ENCODE measurements at regions not wholly inside any gene's neighbourhood (a gene's known extent, or its start where the extent isn't known, plus 50 kb on each side); places are given as distances from the start of the nearest gene placed in this dataset.
"Not testable (repeated sequence)": the region's sequence is repeated elsewhere in the genome, so short reads cannot be mapped to it uniquely, and the experiment has no call there.

GRCh38 chr15:20252040-20252439 is 289.6 kb downstream of the GOLGA6L6 start:
- not testable (repeated sequence) for H3K9me3 ChIP-seq (ENCODE audit: control insufficient read depth, low read length); H3K4me1 ChIP-seq (ENCODE audit: control insufficient read depth, insufficient read depth, low read length, poor library complexity, severe bottlenecking); H3K27ac ChIP-seq (ENCODE audit: insufficient read depth, low read length, poor library complexity, severe bottlenecking); H3K36me3 ChIP-seq (ENCODE audit: control insufficient read depth, insufficient read depth, low read length); H3K27me3 ChIP-seq (replicated peaks; ENCODE audit: control insufficient read depth, insufficient read depth, low read length, poor library complexity, severe bottlenecking); DNase-seq; H3K4me3 ChIP-seq (ENCODE audit: insufficient read depth, low read depth, low read length, poor library complexity, severe bottlenecking)

GRCh38 chr15:20251214-20252005 is 290.2 kb downstream of the GOLGA6L6 start:
- not testable (repeated sequence) for H3K4me3 ChIP-seq (ENCODE audit: insufficient read depth, low read depth, low read length, poor library complexity, severe bottlenecking); H3K27me3 ChIP-seq (replicated peaks; ENCODE audit: control insufficient read depth, insufficient read depth, low read length, poor library complexity, severe bottlenecking); H3K9me3 ChIP-seq (ENCODE audit: control insufficient read depth, low read length); H3K4me1 ChIP-seq (ENCODE audit: control insufficient read depth, insufficient read depth, low read length, poor library complexity, severe bottlenecking); H3K36me3 ChIP-seq (ENCODE audit: control insufficient read depth, insufficient read depth, low read length); DNase-seq; H3K27ac ChIP-seq (ENCODE audit: insufficient read depth, low read length, poor library complexity, severe bottlenecking)

GRCh38 chr15:20250206-20250605 is 291.4 kb downstream of the GOLGA6L6 start:
- H3K4me3 ChIP-seq (ENCODE audit: insufficient read depth, low read depth, low read length, poor library complexity, severe bottlenecking); H3K4me1 ChIP-seq (ENCODE audit: control insufficient read depth, insufficient read depth, low read length, poor library complexity, severe bottlenecking); H3K9me3 ChIP-seq (ENCODE audit: control insufficient read depth, low read length); H3K36me3 ChIP-seq (ENCODE audit: control insufficient read depth, insufficient read depth, low read length); H3K27ac ChIP-seq (ENCODE audit: insufficient read depth, low read length, poor library complexity, severe bottlenecking); DNase-seq; H3K27me3 ChIP-seq (replicated peaks; ENCODE audit: control insufficient read depth, insufficient read depth, low read length, poor library complexity, severe bottlenecking): not testable (repeated sequence)

GRCh38 chr15:20249677-20249970 is 292.0 kb downstream of the GOLGA6L6 start:
- H3K4me1 ChIP-seq (ENCODE audit: control insufficient read depth, insufficient read depth, low read length, poor library complexity, severe bottlenecking); H3K27me3 ChIP-seq (replicated peaks; ENCODE audit: control insufficient read depth, insufficient read depth, low read length, poor library complexity, severe bottlenecking); H3K4me3 ChIP-seq (ENCODE audit: insufficient read depth, low read depth, low read length, poor library complexity, severe bottlenecking); H3K9me3 ChIP-seq (ENCODE audit: control insufficient read depth, low read length); H3K36me3 ChIP-seq (ENCODE audit: control insufficient read depth, insufficient read depth, low read length); DNase-seq; H3K27ac ChIP-seq (ENCODE audit: insufficient read depth, low read length, poor library complexity, severe bottlenecking): not testable (repeated sequence)

- not testable (repeated sequence) for H3K4me3 ChIP-seq (ENCODE audit: insufficient read depth, low read depth, low read length, poor library complexity, severe bottlenecking); H3K36me3 ChIP-seq (ENCODE audit: control insufficient read depth, insufficient read depth, low read length); H3K9me3 ChIP-seq (ENCODE audit: control insufficient read depth, low read length); H3K27me3 ChIP-seq (replicated peaks; ENCODE audit: control insufficient read depth, insufficient read depth, low read length, poor library complexity, severe bottlenecking); H3K27ac ChIP-seq (ENCODE audit: insufficient read depth, low read length, poor library complexity, severe bottlenecking); DNase-seq; H3K4me1 ChIP-seq (ENCODE audit: control insufficient read depth, insufficient read depth, low read length, poor library complexity, severe bottlenecking)
Measured at GRCh38 chr15:20248434-20248833, 293.2 kb downstream of the GOLGA6L6 start.

GRCh38 chr15:20247137-20247536 is 294.5 kb downstream of the GOLGA6L6 start:
- H3K4me3 ChIP-seq (ENCODE audit: insufficient read depth, low read depth, low read length, poor library complexity, severe bottlenecking); H3K9me3 ChIP-seq (ENCODE audit: control insufficient read depth, low read length); H3K36me3 ChIP-seq (ENCODE audit: control insufficient read depth, insufficient read depth, low read length); H3K4me1 ChIP-seq (ENCODE audit: control insufficient read depth, insufficient read depth, low read length, poor library complexity, severe bottlenecking); H3K27me3 ChIP-seq (replicated peaks; ENCODE audit: control insufficient read depth, insufficient read depth, low read length, poor library complexity, severe bottlenecking); H3K27ac ChIP-seq (ENCODE audit: insufficient read depth, low read length, poor library complexity, severe bottlenecking); DNase-seq: not testable (repeated sequence)

- H3K9me3 ChIP-seq (ENCODE audit: control insufficient read depth, low read length); H3K4me3 ChIP-seq (ENCODE audit: insufficient read depth, low read depth, low read length, poor library complexity, severe bottlenecking); DNase-seq; H3K36me3 ChIP-seq (ENCODE audit: control insufficient read depth, insufficient read depth, low read length); H3K27me3 ChIP-seq (replicated peaks; ENCODE audit: control insufficient read depth, insufficient read depth, low read length, poor library complexity, severe bottlenecking); H3K27ac ChIP-seq (ENCODE audit: insufficient read depth, low read length, poor library complexity, severe bottlenecking); H3K4me1 ChIP-seq (ENCODE audit: control insufficient read depth, insufficient read depth, low read length, poor library complexity, severe bottlenecking): not testable (repeated sequence)
Measured at GRCh38 chr15:20246624-20247023, 295.0 kb downstream of the GOLGA6L6 start.

- not testable (repeated sequence) for H3K27ac ChIP-seq (ENCODE audit: insufficient read depth, low read length, poor library complexity, severe bottlenecking); DNase-seq; H3K27me3 ChIP-seq (replicated peaks; ENCODE audit: control insufficient read depth, insufficient read depth, low read length, poor library complexity, severe bottlenecking); H3K9me3 ChIP-seq (ENCODE audit: control insufficient read depth, low read length); H3K36me3 ChIP-seq (ENCODE audit: control insufficient read depth, insufficient read depth, low read length); H3K4me1 ChIP-seq (ENCODE audit: control insufficient read depth, insufficient read depth, low read length, poor library complexity, severe bottlenecking); H3K4me3 ChIP-seq (ENCODE audit: insufficient read depth, low read depth, low read length, poor library complexity, severe bottlenecking)
Measured at GRCh38 chr15:20245856-20246255, 295.7 kb downstream of the GOLGA6L6 start.

GRCh38 chr15:20244792-20245191 is 296.8 kb downstream of the GOLGA6L6 start:
- DNase-seq; H3K4me1 ChIP-seq (ENCODE audit: control insufficient read depth, insufficient read depth, low read length, poor library complexity, severe bottlenecking); H3K27me3 ChIP-seq (replicated peaks; ENCODE audit: control insufficient read depth, insufficient read depth, low read length, poor library complexity, severe bottlenecking); H3K9me3 ChIP-seq (ENCODE audit: control insufficient read depth, low read length); H3K4me3 ChIP-seq (ENCODE audit: insufficient read depth, low read depth, low read length, poor library complexity, severe bottlenecking); H3K27ac ChIP-seq (ENCODE audit: insufficient read depth, low read length, poor library complexity, severe bottlenecking); H3K36me3 ChIP-seq (ENCODE audit: control insufficient read depth, insufficient read depth, low read length): not testable (repeated sequence)

GRCh38 chr15:20243486-20244240 is 297.9 kb downstream of the GOLGA6L6 start:
- H3K4me3 ChIP-seq (ENCODE audit: insufficient read depth, low read depth, low read length, poor library complexity, severe bottlenecking): not testable (repeated sequence)

More at GRCh38 chr15:20243486-20244240, 297.9 kb downstream of the GOLGA6L6 start:
- H3K36me3 ChIP-seq (ENCODE audit: control insufficient read depth, insufficient read depth, low read length); H3K9me3 ChIP-seq (ENCODE audit: control insufficient read depth, low read length); H3K27me3 ChIP-seq (replicated peaks; ENCODE audit: control insufficient read depth, insufficient read depth, low read length, poor library complexity, severe bottlenecking); DNase-seq; H3K27ac ChIP-seq (ENCODE audit: insufficient read depth, low read length, poor library complexity, severe bottlenecking); H3K4me1 ChIP-seq (ENCODE audit: control insufficient read depth, insufficient read depth, low read length, poor library complexity, severe bottlenecking): not testable (repeated sequence)

All from effector memory CD4-positive, alpha-beta T cell (primary cell).